IPS-18a (cell line): ENCODE measurements at regions not wholly inside any gene's neighbourhood (a gene's known extent, or its start where the extent isn't known, plus 50 kb on each side); places are given as distances from the start of the nearest gene placed in this dataset.

Experiments
- H3K27ac ChIP-seq: one replicate; pipeline ENCODE4 v1.5.1; 2013; ENCODE audit warnings: low read length
- H3K27me3 ChIP-seq: one replicate; pipeline ENCODE4 v1.6.1; 2013; ENCODE audit warnings: mild to moderate bottlenecking, low read length; ENCODE audit not compliant: control insufficient read depth, insufficient read depth
- H3K36me3 ChIP-seq: one replicate; pipeline ENCODE4 v1.6.1; 2013; ENCODE audit warnings: low read depth, low read length; ENCODE audit not compliant: control insufficient read depth
- H3K4me1 ChIP-seq: one replicate; pipeline ENCODE4 v1.6.1; 2013; ENCODE audit warnings: low read depth, low read length; ENCODE audit not compliant: control insufficient read depth
- H3K4me3 ChIP-seq: one replicate; pipeline ENCODE4 v1.5.1; 2013; ENCODE audit warnings: low read length
- H3K9ac ChIP-seq: one replicate; pipeline ENCODE4 v1.6.1; 2013; ENCODE audit warnings: mild to moderate bottlenecking, low read length, moderate library complexity
- H3K9me3 ChIP-seq: one replicate; pipeline ENCODE4 v1.6.1; 2013; ENCODE audit warnings: low read depth, low read length; ENCODE audit not compliant: control insufficient read depth

DNA sequence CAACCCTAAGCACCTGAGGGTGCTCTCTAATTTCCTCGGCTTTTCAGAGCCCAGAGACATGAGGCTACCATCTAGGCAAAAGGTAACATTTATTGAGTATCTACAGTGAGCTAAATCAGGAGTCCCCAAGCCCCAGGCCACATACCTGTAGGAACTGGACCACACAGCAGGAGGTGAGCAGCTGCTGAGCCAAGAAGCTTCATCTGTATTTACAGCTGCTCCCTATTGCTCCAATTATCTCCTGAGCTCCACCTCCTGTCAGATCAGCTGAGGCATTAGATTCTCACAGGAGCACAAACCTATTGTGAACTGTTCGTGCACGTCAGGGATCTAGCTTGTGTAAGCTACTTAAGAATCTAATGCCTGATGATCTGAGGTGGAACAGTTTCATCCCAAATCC lies 70.2 kb downstream of the RND3 start:
- no peaks in the 10 kb centered on the region for H3K36me3 ChIP-seq
- no peaks in the 10 kb centered on the region for H3K9me3 ChIP-seq
- no peaks in the 10 kb centered on the region for H3K27me3 ChIP-seq
- no peak overlapping the region for H3K9ac ChIP-seq
- H3K27ac ChIP-seq, result no peak overlapping the region
- no peak overlapping the region for H3K4me3 ChIP-seq
- H3K4me1 ChIP-seq, result no peaks in the 10 kb centered on the region

DNA sequence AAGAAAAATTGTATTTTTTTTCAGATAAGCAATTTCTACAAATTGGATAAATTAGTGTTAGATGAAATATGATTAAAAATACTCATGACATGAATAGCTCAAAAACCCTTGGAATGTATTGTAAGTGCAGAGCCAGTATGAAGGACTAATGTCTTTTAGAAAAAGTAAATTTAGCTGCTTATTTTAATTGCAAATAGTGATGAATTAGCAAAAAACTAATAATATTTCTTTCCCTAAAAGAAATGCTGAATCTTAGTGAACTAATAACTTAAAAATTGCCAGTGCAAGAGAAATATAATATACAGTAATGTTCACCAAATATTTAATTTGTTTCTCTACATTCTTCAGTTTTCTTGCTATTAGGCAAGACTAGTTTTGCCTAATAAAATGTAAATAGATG lies 72.4 kb downstream of the RND3 start:
- H3K9me3 ChIP-seq, result no peaks in the 10 kb centered on the region
- no peaks in the 10 kb centered on the region for H3K27me3 ChIP-seq
- H3K4me3 ChIP-seq, result no peak overlapping the region
- peaks cover 16% of the 10 kb centered on the region for H3K4me1 ChIP-seq
- H3K9ac ChIP-seq, result no peak overlapping the region
- no peaks in the 10 kb centered on the region for H3K36me3 ChIP-seq
- no peak overlapping the region for H3K27ac ChIP-seq

DNA sequence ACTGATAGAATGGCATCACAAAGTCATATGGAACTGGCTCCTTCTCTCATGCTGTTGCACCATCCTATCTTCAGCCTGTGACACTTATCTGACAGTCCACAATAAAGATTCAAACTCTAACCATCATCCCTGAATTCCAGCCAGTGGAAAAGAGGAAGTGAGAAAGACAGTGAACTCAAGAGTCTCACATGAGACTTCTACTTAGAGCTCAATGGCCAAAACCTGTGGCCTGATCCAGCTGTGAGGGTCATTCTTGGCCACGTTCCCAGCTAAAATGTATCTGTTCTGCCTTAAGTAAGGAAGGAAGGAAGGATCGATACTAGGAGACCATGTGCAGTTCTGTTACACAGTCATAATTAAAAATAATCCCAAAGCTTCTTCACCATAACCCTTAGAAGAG lies 73.6 kb downstream of the RND3 start:
- H3K4me3 ChIP-seq, result no peak overlapping the region
- no peak overlapping the region for H3K9ac ChIP-seq
- H3K27ac ChIP-seq, result no peak overlapping the region
- H3K9me3 ChIP-seq, result no peaks in the 10 kb centered on the region
- H3K36me3 ChIP-seq, result no peaks in the 10 kb centered on the region
- H3K4me1 ChIP-seq, result peaks cover 16% of the 10 kb centered on the region
- no peaks in the 10 kb centered on the region for H3K27me3 ChIP-seq

DNA sequence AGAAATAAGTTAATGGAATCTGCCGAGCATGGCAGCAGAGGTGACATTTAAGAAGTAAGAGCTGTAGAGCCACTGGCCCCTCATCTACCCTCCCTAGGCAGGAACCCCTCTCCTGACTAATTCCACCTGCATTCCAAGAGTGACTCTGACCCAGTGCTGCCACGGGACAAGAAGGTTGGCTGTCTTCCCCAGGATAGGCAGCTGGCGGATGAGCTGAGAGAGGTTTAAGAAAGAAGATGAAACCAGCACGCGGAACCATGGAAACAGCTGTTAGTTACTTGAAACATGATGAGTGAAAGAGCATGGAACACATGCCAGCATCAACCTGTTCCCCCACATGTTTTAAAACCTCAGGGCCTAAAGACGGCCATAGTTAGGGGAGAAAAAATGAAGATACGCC lies 74.1 kb downstream of the RND3 start:
- no peak overlapping the region for H3K27ac ChIP-seq
- H3K9me3 ChIP-seq, result no peaks in the 10 kb centered on the region

DNA sequence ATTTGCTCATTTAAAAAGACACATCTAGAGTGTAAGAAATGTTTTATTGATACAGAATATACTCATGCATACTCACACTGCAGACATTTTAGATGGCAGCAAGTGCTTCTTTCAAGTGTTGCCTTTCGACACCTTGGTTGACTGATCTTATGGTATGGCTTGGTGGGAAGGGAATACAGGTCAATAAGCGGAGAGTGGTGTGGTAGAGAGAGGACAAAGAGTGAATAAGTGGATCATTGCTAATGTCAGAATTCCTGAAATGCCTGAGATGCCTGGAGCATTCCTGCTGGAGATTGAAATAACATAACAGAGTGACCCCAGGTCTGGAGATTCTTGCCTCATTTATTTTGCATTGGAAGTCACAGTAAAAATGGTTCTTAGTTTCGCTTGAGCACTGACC lies 76.7 kb downstream of the RND3 start:
- no peak overlapping the region for H3K9ac ChIP-seq
- H3K4me1 ChIP-seq, result peaks cover 19% of the 10 kb centered on the region
- no peaks in the 10 kb centered on the region for H3K27me3 ChIP-seq
- no peak overlapping the region for H3K27ac ChIP-seq
- no peak overlapping the region for H3K4me3 ChIP-seq
- H3K9me3 ChIP-seq, result no peaks in the 10 kb centered on the region
- H3K36me3 ChIP-seq, result no peaks in the 10 kb centered on the region

More for the DNA sequence above, 74.1 kb downstream of the RND3 start:
- no peak overlapping the region for H3K4me3 ChIP-seq
- no peak overlapping the region for H3K9ac ChIP-seq
- no peaks in the 10 kb centered on the region for H3K27me3 ChIP-seq
- peaks cover 16% of the 10 kb centered on the region for H3K4me1 ChIP-seq
- no peaks in the 10 kb centered on the region for H3K36me3 ChIP-seq

DNA sequence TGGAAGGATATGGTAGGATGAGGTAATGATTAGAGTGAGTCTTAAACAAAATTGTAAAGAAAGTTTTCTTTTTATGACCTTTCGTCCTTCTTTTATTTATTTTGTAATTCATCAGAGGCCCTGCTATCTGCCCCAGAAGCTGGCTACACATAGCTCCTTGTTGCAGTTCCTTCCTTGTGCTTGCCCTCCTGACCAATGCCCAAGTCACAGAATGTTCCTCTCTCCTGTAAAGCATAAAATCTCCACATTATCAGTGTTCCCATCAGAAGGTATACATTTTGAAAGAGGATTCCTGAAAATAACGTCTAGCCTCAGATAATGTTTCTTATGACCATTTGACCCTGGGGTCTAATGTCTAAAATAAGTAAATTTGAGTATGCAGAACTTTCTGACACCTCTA lies 78.3 kb downstream of the RND3 start:
- H3K27me3 ChIP-seq, result no peaks in the 10 kb centered on the region
- no peak overlapping the region for H3K4me3 ChIP-seq
- no peak overlapping the region for H3K27ac ChIP-seq
- no peak overlapping the region for H3K9ac ChIP-seq
- H3K4me1 ChIP-seq, result peaks cover 22% of the 10 kb centered on the region
- H3K9me3 ChIP-seq, result no peaks in the 10 kb centered on the region
- H3K36me3 ChIP-seq, result no peaks in the 10 kb centered on the region

DNA sequence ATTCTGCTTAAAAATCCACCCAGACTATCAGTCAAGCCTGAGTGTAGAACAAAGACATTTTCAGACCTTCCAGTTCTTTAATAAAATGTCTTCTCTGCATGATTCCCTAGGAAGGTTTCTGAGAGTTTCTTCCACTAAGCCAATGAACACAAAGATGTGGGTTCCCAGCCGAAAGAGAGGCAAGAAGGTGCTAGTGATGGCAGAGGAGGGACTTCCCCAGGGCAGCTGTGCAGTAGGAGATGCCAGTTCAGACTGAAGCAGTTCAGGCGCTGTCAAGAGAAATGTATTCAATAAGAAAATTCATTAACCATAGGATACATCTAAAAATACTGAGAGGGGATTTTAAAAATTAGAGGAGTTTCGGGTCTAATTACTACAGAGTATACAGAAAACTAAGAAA lies 83.3 kb downstream of the RND3 start:
- H3K4me1 ChIP-seq, result peaks cover 6% of the 10 kb centered on the region
- H3K36me3 ChIP-seq, result no peaks in the 10 kb centered on the region
- no peaks in the 10 kb centered on the region for H3K27me3 ChIP-seq
- H3K4me3 ChIP-seq, result no peak overlapping the region
- no peak overlapping the region for H3K9ac ChIP-seq
- H3K9me3 ChIP-seq, result no peaks in the 10 kb centered on the region
- H3K27ac ChIP-seq, result no peak overlapping the region

DNA sequence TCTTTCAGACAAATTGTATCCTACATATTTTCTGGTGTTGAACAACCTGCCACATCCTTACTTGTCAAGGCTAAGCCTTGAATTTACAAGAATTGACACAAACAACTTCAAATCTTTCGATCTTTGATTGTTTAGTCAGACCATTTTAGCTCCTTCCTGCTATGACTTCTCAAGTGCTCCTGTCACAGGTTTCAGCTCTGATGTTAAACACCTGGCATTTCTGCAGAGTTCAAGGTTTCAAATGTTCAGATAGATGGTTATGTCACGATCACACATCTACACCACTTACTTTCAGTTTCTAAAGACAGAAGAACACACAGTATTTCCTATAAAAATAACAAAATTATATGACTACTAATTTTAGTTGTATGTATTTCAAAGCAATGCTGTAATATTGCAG lies 84.0 kb downstream of the RND3 start:
- H3K36me3 ChIP-seq, result no peaks in the 10 kb centered on the region
- no peaks in the 10 kb centered on the region for H3K9me3 ChIP-seq
- H3K9ac ChIP-seq, result no peak overlapping the region
- no peaks in the 10 kb centered on the region for H3K27me3 ChIP-seq
- peaks cover 6% of the 10 kb centered on the region for H3K4me1 ChIP-seq
- H3K4me3 ChIP-seq, result no peak overlapping the region
- H3K27ac ChIP-seq, result no peak overlapping the region

DNA sequence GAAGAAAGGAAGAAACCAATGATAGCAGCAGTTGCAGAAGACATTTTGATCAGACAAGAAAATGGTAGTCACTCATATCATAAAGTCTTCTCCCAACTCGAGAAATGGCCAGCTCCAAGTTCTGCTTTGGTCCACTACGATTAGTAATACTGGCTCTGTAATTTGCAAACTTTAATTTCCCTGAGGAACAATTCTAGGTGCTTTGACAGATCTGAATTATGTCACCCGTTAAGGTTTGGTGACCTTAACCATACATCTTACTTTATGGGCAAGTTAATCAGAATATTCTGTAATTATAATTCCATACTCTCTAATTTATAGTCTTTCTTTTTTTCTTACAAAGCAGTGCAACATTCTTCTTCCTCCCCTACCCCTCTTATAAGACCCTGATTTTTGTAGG lies 84.5 kb downstream of the RND3 start:
- Histone ChIP-seq H3K27me3 (no peaks in the 10 kb centered on the region), H3K9me3 (no peaks in the 10 kb centered on the region), H3K4me3 (no peak overlapping the region), H3K9ac (no peak overlapping the region), H3K27ac (no peak overlapping the region), H3K36me3 (no peaks in the 10 kb centered on the region), H3K4me1 (peaks cover 6% of the 10 kb centered on the region)

DNA sequence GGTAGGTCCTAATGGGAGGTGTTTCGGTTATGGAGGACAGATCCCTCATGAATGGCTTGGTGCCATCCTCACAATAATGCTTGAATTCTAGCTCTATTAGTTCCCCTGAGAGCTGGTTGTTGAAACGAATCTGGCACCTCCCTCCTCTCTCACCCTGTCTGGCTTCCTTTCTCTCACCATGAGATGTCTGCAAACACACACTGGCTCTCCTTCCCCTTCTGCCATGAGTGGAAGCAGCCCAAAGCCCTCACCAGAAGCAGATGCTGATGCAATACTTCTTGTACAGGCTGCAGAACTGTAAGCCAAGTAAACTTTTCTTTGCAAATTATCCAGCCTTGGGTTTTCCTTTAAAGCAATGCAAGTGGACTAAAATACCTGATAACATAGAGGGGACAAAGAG lies 86.6 kb downstream of the RND3 start:
- Histone ChIP-seq H3K9me3 (no peaks in the 10 kb centered on the region), H3K36me3 (no peaks in the 10 kb centered on the region), H3K27ac (no peak overlapping the region), H3K4me1 (peaks cover 3% of the 10 kb centered on the region), H3K4me3 (no peak overlapping the region), H3K27me3 (no peaks in the 10 kb centered on the region), H3K9ac (no peak overlapping the region)

DNA sequence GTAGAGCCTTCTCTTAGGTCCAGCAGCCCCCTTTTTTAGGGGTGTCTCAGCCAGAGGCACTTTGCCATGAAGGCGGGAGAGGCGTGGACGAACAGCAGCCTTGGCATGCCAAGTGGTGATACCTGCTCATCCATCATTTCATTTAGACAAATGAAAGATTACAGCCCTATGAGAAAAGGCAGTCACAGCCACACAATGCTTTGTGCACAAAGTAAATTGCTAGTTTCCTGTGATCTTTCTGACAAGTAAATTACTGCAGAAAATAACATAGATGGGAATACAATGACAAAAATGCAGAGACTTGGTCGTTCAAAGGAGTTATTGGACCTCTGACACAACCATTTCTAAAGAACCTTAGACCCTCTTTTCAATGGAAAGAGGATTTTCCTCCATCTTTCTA lies 94.9 kb downstream of the RND3 start:
- Histone ChIP-seq H3K9ac (no peak overlapping the region), H3K27ac (no peak overlapping the region), H3K4me1 (no peaks in the 10 kb centered on the region), H3K27me3 (no peaks in the 10 kb centered on the region), H3K4me3 (no peak overlapping the region), H3K36me3 (no peaks in the 10 kb centered on the region), H3K9me3 (no peaks in the 10 kb centered on the region)

DNA sequence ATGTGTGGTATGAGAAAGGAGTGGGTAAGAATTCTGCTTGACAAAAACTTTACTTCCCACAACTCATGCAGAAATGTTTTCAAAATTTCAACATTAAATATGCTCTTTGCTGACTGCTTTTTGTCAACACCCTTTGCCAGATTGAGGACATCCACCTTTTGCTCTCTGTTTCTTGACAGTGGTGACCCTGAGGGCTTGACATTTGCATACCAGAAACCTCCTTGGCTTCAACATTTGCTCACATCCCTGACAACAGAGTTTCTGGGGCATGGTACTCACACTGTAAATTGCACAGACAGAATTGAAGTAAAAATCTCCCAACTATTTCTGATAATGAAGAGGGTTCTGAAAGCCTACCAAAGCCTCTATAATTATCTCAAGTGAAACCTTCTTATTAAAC lies 95.7 kb downstream of the RND3 start:
- Histone ChIP-seq H3K9ac (no peak overlapping the region), H3K4me3 (no peak overlapping the region), H3K9me3 (no peaks in the 10 kb centered on the region), H3K36me3 (no peaks in the 10 kb centered on the region), H3K4me1 (no peaks in the 10 kb centered on the region), H3K27me3 (no peaks in the 10 kb centered on the region), H3K27ac (no peak overlapping the region)

DNA sequence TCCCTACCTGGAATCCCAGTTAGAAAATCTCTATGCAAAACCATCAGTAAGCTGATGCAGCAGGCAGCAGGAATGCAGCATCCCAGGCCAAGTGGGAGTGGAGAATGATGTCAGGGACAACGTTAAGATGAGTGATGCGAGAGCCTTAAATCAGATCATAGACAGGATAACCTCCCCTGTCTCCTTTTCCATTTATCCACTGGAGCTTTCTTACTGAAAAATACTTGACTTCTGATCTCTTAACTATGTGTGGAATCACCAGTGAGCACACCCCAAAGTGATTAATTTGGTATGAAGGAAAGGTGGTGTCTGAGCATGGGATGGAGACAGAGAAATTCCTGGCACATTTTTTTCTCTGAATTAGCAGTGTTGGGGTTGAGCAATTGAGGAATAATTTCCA lies 98.0 kb downstream of the RND3 start:
- Histone ChIP-seq H3K4me3 (no peak overlapping the region), H3K9me3 (no peaks in the 10 kb centered on the region)

More for the DNA sequence above, 98.0 kb downstream of the RND3 start:
- no peaks in the 10 kb centered on the region for H3K36me3 ChIP-seq
- H3K4me1 ChIP-seq, result no peaks in the 10 kb centered on the region
- H3K9ac ChIP-seq, result no peak overlapping the region
- H3K27ac ChIP-seq, result no peak overlapping the region
- no peaks in the 10 kb centered on the region for H3K27me3 ChIP-seq
